ENCODE measurements at regions not wholly inside any gene's neighbourhood (a gene's known extent, or its start where the extent isn't known, plus 50 kb on each side); places are given as distances from the start of the nearest gene placed in this dataset.
A peak's percentile ranks its signal among the peaks of the same experiment; 100 is the strongest.
"Not testable (repeated sequence)": the region's sequence is repeated elsewhere in the genome, so short reads cannot be mapped to it uniquely, and the experiment has no call there.

DNA sequence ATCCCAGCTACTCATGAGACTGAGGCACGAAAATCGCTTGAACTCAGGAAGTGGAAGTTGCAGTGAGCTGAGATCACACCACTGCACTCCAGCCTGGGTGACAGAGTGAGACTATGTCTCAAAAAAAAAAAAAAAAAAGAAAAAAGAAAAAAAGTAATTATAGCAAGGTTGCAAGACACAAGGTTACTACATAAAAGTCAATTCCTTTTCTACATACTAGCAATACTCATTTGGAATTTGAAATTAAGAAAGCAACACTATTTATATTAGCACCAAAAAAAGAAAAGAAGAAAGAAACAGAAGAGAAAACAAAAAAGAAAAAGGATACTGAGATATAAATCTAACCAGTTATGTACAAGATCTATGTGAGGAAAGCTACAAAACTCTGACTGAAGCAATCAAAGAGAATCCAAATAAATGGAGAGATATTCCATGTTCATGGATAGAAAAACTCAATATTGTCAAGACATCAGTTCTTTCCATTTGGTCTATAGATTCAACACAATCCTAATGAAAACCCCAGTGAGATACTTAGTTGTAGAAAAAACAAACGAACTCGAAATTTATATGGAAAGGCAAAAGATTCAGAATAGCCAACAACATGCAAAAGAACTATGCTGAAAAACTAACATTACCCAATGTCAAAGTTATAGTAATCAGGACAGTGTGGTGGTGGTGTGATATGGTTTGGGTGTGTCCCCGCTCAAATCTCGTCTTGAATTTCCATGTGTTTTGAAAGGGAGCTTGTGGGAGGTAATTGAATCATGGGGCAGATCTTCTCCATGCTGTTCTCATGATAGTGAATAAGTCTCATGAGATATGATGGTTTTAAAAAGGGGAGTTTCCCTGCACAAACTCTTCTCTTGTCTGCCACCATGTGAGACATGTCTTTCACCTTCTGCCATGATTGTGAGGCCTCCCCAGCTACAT, 73.3 kb downstream of the GPX5 start:
- ATAC-seq (no peak), DNase-seq (no peak)
- ChIA-PET CTCF (no interaction called here), POLR2A (no interaction called here)
- H3K4me3 Mint-ChIP-seq, result no peak overlapping the region
- H3K4me1 Mint-ChIP-seq, result no peaks in the 10 kb centered on the region
- peaks cover 30% of the 10 kb centered on the region for H3K27me3 Mint-ChIP-seq
- no peaks in the 10 kb centered on the region for H3K36me3 Mint-ChIP-seq (ENCODE audit: low read depth)
- no peaks in the 10 kb centered on the region for H3K9me3 Mint-ChIP-seq (ENCODE audit: low read depth)
- intact Hi-C loops (cut with DNase I, micrococcal nuclease), result no loop called here
- H3K27ac Mint-ChIP-seq, result no peak overlapping the region

- ATAC-seq (no peak), DNase-seq (no peak)
- CTCF ChIA-PET, result no interaction called here
- Mint-ChIP-seq H3K36me3 (ENCODE audit: low read depth) (no peaks in the 10 kb centered on the region), H3K9me3 (ENCODE audit: low read depth) (no peaks in the 10 kb centered on the region), H3K4me3 (no peak overlapping the region), H3K27me3 (peaks cover 31% of the 10 kb centered on the region), H3K27ac (no peak overlapping the region), H3K4me1 (no peaks in the 10 kb centered on the region)
- POLR2A ChIA-PET, result no interaction called here
- intact Hi-C loops (cut with DNase I, micrococcal nuclease), result no loop called here
Measured at GRCh38 chr6:28600245-28600644, 74.6 kb downstream of the GPX5 start.

DNA sequence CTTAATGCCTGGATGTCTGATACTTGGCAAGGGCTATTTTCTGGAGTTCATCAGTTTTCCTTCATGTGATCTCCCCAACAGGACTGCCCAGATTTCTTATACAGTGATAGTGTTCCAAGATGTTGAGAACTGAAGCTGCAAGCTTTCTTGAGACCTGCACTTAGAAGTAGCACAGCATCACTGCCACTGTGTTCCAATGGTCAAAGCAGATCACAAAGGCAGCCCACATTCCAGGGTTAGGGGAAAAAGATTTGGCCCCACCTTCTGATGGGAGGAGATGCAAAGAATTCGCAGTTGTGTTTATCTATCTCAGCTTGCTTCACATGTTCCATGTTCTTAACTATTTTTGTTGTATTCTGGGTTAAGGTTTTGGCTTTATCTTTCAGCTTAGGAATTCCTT, 78.2 kb downstream of the GPX5 start:
- ChIA-PET POLR2A (no interaction called here), CTCF (interaction anchor here (0.6 kb wide), 1 partner anchor 774 kb away, joined by 6 read pairs; no protein-coding TSS in a partner anchor)
- peaks cover 6% of the 10 kb centered on the region for H3K4me1 Mint-ChIP-seq
- peaks cover 35% of the 10 kb centered on the region for H3K27me3 Mint-ChIP-seq
- no peaks in the 10 kb centered on the region for H3K36me3 Mint-ChIP-seq (ENCODE audit: low read depth)
- ATAC-seq (no peak), DNase-seq (no peak)
- H3K4me3 Mint-ChIP-seq, result no peak overlapping the region
- H3K9me3 Mint-ChIP-seq (ENCODE audit: low read depth), result no peaks in the 10 kb centered on the region
- no peak overlapping the region for H3K27ac Mint-ChIP-seq
- intact Hi-C loops (cut with DNase I, micrococcal nuclease), result no loop called here

DNA sequence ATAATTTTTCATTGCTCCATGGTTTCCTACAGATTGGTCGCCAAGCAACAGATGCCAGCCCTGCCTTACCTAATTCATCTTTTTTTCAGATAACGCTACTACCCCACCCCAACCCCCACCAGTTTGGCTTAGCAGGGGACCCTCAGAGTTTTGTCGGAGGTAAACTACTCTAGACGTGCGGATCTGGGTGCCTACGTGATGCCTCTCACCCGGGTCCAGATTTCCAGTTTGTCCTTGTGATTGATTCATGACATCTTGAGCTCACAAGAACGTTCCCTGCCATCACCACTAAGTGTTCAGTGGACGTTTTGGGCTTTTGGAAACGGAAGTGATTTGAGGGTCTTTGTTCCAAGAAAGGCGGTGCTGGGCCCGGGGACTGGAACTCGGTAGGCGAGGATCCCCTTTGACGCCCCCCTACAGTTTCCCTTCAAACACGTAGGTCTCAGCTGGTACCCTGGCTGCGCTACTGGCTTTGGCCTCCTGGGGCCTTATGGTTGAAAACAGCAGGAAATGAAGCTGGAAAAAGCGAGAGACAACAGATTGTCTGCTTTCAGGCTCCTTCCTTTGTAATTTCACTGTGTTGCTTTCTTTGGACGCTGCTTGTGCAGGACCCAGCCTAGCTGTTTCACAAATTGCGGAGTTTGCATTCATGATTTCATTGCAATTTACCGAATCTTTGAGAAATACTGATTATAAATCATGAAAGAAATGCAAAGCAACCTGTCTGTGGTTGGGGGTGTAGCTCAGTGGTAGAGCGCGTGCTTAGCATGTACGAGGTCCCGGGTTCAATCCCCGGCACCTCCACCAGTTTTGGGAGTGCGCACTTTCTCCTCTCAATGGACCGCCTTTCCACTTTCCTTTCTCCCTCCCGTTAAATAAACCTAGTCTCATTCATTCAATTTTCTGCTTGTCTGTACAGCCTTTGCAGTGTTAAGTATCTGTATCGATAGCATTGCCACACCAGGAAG, 81.0 kb downstream of the GPX5 start:
- Mint-ChIP-seq H3K4me3 (peak overlapping the region; percentile 66), H3K27ac (peak overlapping the region; percentile 55), H3K36me3 (ENCODE audit: low read depth) (no peaks in the 10 kb centered on the region), H3K9me3 (ENCODE audit: low read depth) (no peaks in the 10 kb centered on the region), H3K27me3 (peaks cover 40% of the 10 kb centered on the region), H3K4me1 (peaks cover 6% of the 10 kb centered on the region)
- ChIA-PET POLR2A (no interaction called here), CTCF (interaction anchor here (0.6 to 1.2 kb wide), 12 partner anchors 10 to 445 kb away, joined by 3 to 6 read pairs (median 3); no protein-coding TSS in a partner anchor)
- intact Hi-C loops (cut with DNase I, micrococcal nuclease), result loop anchor here in 1 of 2 experiments (2.0 kb wide), 2 partner anchors 42 to 64 kb away; no protein-coding TSS in a partner anchor
- peak; percentile 75 for DNase-seq
- peak; percentile 87 for ATAC-seq

- no peak for DNase-seq
- no peaks in the 10 kb centered on the region for H3K9me3 Mint-ChIP-seq (ENCODE audit: low read depth)
- no peaks in the 10 kb centered on the region for H3K36me3 Mint-ChIP-seq (ENCODE audit: low read depth)
- no peak for ATAC-seq
- CTCF ChIA-PET, result interaction anchor here (0.9 kb wide), 1 partner anchor 29 kb away, joined by 3 read pairs; no protein-coding TSS in a partner anchor
- peaks cover 42% of the 10 kb centered on the region for H3K27me3 Mint-ChIP-seq
- H3K27ac Mint-ChIP-seq, result no peak overlapping the region
- POLR2A ChIA-PET, result no interaction called here
- H3K4me3 Mint-ChIP-seq, result no peak overlapping the region
- peaks cover 6% of the 10 kb centered on the region for H3K4me1 Mint-ChIP-seq
- intact Hi-C loops (cut with DNase I, micrococcal nuclease), result loop anchor here in 1 of 2 experiments (2.0 kb wide), 2 partner anchors 41 to 65 kb away; no protein-coding TSS in a partner anchor
Measured at GRCh38 chr6:28607990-28608389, 82.3 kb downstream of the GPX5 start.

DNA sequence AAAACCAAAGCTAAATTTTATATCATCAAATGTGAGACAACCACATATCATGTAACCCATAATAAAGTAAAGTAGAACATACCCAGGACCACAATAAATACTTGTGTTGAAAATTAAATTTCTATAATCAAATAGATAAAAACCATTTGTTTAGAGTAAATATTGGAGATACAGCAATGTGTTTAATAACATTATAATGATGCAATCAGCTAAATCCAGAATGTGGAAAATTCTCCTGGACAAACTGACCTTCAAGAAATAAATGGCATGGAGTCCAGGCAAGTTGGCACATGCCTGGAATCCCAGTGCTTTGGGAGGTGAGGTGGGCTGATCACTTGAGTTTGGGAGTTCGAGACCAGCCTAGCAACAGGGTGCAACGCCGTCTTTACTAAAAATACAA, 84.0 kb downstream of the GPX5 start:
- H3K27me3 Mint-ChIP-seq, result peaks cover 50% of the 10 kb centered on the region
- CTCF ChIA-PET, result interaction anchor here (1.1 to 1.5 kb wide), 2 partner anchors 8 to 67 kb away, joined by 3 read pairs; no protein-coding TSS in a partner anchor

DNA sequence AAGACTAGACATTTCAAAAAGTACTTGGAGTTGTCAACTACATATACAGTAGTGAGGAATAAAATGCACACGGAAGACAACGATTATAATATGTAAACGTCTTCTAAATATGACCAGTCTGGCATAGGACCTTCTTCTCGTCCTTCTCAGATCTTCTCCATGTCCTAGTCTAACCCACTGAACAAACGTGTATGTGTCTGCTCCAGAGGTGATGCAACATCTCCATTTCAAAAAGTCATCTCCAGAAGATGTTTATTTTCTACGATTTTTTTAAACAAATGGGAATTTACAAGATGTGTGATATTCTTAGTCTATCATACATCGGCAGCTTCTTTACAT, 89.9 kb downstream of the GPX5 start:
- Mint-ChIP-seq H3K36me3 (ENCODE audit: low read depth) (no peaks in the 10 kb centered on the region), H3K4me3 (no peak overlapping the region), H3K4me1 (no peaks in the 10 kb centered on the region), H3K27me3 (peaks cover 46% of the 10 kb centered on the region), H3K27ac (no peak overlapping the region), H3K9me3 (ENCODE audit: low read depth) (no peaks in the 10 kb centered on the region)
- no peak for ATAC-seq
- intact Hi-C loops (cut with DNase I, micrococcal nuclease), result no loop called here
- no peak for DNase-seq
- ChIA-PET CTCF (no interaction called here), POLR2A (no interaction called here)

More for the DNA sequence above, 84.0 kb downstream of the GPX5 start:
- H3K4me1 Mint-ChIP-seq, result peaks cover 6% of the 10 kb centered on the region
- intact Hi-C loops (cut with DNase I, micrococcal nuclease), result no loop called here
- no peaks in the 10 kb centered on the region for H3K9me3 Mint-ChIP-seq (ENCODE audit: low read depth)
- H3K4me3 Mint-ChIP-seq, result no peak overlapping the region
- no peak for ATAC-seq
- POLR2A ChIA-PET, result no interaction called here
- H3K27ac Mint-ChIP-seq, result no peak overlapping the region
- no peak for DNase-seq
- no peaks in the 10 kb centered on the region for H3K36me3 Mint-ChIP-seq (ENCODE audit: low read depth)

GRCh38 chr6:28615955-28616747, 90.5 kb downstream of the GPX5 start:
- Mint-ChIP-seq H3K9me3 (ENCODE audit: low read depth) (no peaks in the 10 kb centered on the region), H3K27me3 (peaks cover 48% of the 10 kb centered on the region), H3K4me3 (no peak overlapping the region), H3K4me1 (no peaks in the 10 kb centered on the region), H3K27ac (no peak overlapping the region), H3K36me3 (ENCODE audit: low read depth) (no peaks in the 10 kb centered on the region)
- ChIA-PET POLR2A (no interaction called here), CTCF (no interaction called here)
- DNase-seq (no peak), ATAC-seq (no peak)
- intact Hi-C loops (cut with DNase I, micrococcal nuclease), result no loop called here

DNA sequence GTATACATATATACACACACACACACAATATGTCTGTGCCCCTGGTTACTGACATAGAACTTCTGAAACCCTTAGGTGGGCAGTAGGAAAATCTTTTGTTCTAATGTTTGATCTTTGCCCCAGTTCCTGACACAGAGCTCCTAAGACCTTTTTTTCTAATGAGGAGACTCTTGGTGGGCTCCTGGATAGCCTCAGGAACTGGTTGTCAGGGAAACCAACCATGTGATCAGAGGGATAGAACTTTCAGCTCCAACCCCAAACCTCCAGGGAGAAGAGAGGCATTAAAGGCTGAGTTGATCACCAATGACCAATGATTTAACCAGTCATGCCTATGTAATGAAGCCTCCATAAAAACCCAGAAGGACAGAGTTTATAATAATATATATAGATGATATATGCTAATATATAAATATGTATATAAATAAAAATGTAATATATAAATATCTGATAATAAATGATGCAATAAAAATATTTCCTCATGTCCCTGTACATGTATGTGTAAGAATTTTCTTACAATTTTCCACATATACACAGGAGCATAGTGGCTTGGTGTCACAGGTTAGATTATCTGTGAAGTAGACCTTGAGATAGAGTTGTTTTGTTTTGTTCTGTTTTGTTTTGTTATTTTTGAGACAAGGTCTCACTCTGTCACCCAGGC, 93.3 kb downstream of the GPX5 start:
- ATAC-seq, result no peak
- Mint-ChIP-seq H3K36me3 (ENCODE audit: low read depth) (peaks cover 2% of the 10 kb centered on the region), H3K9me3 (ENCODE audit: low read depth) (no peaks in the 10 kb centered on the region), H3K4me3 (no peak overlapping the region), H3K4me1 (no peaks in the 10 kb centered on the region), H3K27me3 (peaks cover 39% of the 10 kb centered on the region), H3K27ac (no peak overlapping the region)
- ChIA-PET POLR2A (no interaction called here), CTCF (interaction anchor here (0.6 to 1.7 kb wide), 3 partner anchors 10 to 177 kb away, joined by 3 to 4 read pairs (median 3); no protein-coding TSS in a partner anchor)
- no peak for DNase-seq
- intact Hi-C loops (cut with DNase I, micrococcal nuclease), result no loop called here

- intact Hi-C loops (cut with DNase I, micrococcal nuclease); H3K36me3 Mint-ChIP-seq (ENCODE audit: low read depth); DNase-seq; H3K27ac Mint-ChIP-seq; CTCF ChIA-PET; H3K4me1 Mint-ChIP-seq; ATAC-seq; H3K9me3 Mint-ChIP-seq (ENCODE audit: low read depth); POLR2A ChIA-PET: not testable (repeated sequence)
- H3K27me3 Mint-ChIP-seq, result peaks cover 31% of the 10 kb centered on the region
- H3K4me3 Mint-ChIP-seq, result peak overlapping the region; percentile 3
Measured at GRCh38 chr6:28621268-28621667, 95.6 kb downstream of the GPX5 start.
